AG08396 (cell line): ENCODE measurements at regions not wholly inside any gene's neighbourhood (a gene's known extent, or its start where the extent isn't known, plus 50 kb on each side); places are given as distances from the start of the nearest gene placed in this dataset.
"Not testable (repeated sequence)": the region's sequence is repeated elsewhere in the genome, so short reads cannot be mapped to it uniquely, and the experiment has no call there.

ENCODE experiments used
- DNase-seq: peaks from one replicate; pipeline ENCODE4 v3.0.0; 2012; ENCODE audit warnings: low spot score, mixed read lengths

DNA sequence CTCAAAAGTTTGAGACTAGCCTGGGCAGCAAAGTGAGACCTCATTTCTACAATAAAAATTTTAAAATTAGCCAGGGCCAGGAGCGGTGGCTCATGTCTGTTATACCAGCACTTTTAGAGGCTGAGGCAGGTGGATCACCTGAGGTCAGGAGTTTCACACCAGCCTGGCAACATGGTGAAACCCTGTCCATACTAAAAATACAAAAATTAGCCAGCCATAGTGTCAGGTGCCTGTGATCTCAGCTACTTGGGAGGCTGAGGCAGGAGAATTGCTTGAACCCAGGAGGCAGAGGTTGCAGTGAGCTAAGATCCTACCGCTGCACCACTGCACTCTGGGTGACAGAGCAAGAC lies 85.1 kb upstream of the MAP4 start:
- DNase-seq, result not testable (repeated sequence)

DNA sequence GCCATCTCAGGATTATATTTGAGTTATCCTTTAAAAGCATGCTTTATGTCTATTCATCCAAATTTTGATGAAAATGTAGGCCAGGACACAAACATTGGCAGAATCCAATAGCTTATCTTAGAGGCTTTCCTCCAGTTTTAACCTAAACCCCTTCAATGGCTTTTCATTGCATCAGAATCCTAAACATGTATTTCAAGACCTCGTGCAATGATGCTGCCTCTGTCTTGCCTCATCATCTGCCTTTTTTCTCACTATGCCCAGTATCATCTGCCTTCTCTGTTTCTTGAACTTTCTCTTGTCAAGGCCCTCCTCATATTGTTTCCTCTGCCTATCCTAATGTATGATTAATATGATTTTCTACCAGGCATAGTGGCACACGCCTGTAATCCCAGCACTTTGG lies 76.1 kb upstream of the MAP4 start:
- DNase-seq, result no peak

- DNase-seq, result no peak
Observed at GRCh38 chr3:48090166-48090939, 74.1 kb upstream of the MAP4 start.

DNA sequence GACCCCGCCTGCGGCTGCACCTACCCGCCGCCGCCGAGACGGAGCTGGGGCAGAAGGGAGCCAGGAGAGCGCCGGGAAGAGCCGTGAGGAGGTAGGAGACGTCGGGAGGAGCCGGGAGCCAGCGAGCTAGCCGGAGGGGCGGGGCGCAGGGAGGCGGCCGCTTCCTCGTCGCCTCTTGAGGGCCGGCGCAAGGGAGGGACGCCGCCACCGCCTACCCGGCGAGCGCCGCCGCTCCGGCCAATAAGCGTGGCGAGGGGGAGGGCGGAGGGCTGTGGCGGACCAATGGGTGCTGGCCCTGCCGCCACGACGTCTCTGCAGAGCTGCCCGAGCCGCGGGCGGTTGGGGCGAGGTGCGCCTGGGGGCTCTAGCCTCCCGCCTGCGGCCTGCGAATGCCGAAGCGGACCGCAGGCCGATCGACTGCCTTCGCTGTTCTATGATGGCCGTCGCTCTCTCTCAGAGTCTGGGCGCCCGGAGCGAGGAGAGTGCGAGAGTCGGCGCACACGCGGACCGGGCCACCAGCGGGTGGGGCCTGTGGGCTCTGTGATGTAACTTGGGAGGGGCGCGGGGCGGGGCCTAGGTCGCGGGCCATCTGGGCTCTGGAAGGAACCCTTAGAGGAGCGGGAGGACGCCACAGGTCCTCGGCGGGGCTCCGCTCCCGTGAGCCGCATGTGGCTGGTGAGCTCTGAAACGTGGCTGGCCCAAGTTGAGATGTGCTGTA lies 72.7 kb upstream of the MAP4 start:
- peak; percentile 96 for DNase-seq

- peak; percentile 16 for DNase-seq
Observed at GRCh38 chr3:48088056-48088748, 72.0 kb upstream of the MAP4 start.

GRCh38 chr3:48086705-48087104 lies 70.5 kb upstream of the MAP4 start:
- DNase-seq, result peak; percentile 25

DNA sequence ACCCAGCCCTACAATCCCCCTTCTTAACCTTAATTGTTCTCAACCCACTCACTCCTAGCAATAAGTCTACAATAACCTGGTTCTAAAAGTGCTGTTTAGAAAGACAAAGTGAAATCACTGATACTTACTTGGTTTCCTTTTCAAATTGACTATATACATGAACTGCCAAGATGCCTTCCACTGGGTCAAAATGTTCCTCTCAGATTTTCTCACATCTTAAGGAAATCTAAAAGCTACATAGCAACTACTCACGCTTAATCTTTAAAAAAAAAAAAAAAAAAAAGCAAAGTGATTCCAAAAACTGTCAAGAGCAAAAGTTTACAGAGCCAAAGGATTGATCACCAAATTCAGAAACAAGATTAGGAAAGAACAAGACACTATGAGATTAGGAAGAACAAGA lies 68.7 kb upstream of the MAP4 start:
- no peak for DNase-seq

DNA sequence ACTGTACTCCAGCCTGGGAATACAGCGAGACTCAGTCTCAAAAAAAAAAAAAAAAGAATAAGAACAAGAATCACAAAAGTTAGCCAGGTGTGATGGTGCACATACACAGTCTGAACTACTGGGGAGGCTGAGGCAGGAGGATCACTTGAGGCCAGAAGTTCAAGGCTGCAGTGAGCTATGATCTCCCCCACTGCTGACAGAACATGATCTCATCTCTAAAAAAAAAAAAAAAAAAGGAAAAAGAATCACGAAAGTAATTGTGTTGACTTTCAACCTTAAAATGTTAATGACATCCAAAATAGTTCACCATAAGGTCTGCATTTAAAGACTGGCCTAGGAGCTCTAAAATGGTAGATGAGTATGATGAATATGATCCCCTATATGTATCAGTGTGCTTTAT lies 68.0 kb upstream of the MAP4 start:
- DNase-seq, result no peak

GRCh38 chr3:48082580-48083184 lies 66.5 kb upstream of the MAP4 start:
- DNase-seq, result no peak

DNA sequence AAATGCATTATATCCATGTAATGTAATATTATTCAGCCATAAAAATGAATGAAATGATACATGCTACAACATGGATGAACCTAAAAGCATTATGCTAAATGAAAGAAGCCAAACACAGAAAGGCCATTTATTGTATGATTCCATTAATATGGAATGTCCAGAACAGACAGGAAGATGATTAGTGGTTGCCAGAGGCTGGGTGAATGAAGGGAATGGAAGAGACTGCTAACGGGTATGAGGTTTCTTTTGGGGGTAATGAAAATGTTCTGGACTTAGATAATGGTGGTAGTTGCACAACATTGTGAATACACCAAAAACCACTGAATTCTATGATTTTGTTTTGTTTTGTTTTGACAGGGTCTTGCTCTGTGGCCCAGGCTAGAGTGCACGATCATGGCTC lies 61.6 kb upstream of the MAP4 start:
- DNase-seq, result no peak

- no peak for DNase-seq
Observed at GRCh38 chr3:48070030-48070429, 53.8 kb upstream of the MAP4 start.

GRCh38 chr3:48069339-48069738 lies 53.1 kb upstream of the MAP4 start:
- DNase-seq, result no peak

GRCh38 chr3:48068886-48069285 lies 52.7 kb upstream of the MAP4 start:
- DNase-seq, result no peak

GRCh38 chr3:48068320-48068719 lies 52.1 kb upstream of the MAP4 start:
- not testable (repeated sequence) for DNase-seq

DNA sequence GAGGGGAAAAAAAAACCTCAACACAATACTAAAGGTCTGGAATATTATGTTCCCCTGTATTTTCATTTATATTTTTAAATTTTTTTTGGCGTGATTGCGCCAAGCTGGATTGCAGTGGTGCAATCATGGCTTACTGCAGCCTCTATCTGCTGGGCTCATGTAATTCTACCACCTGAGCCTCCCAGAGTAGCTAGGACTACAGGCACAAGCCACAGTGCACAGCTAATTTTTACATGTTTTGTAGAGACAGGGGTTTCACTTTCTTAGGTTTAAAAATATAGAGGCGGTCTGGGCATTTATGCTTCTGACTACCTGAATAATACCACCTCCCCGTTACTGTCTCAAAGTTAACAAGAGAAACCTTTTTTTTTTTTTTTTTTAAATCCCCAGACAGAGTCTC lies 51.1 kb upstream of the MAP4 start:
- DNase-seq, result no peak
